ENCODE measurements at regions not wholly inside any gene's neighbourhood (a gene's known extent, or its start where the extent isn't known, plus 50 kb on each side); places are given as distances from the start of the nearest gene placed in this dataset.

DNA sequence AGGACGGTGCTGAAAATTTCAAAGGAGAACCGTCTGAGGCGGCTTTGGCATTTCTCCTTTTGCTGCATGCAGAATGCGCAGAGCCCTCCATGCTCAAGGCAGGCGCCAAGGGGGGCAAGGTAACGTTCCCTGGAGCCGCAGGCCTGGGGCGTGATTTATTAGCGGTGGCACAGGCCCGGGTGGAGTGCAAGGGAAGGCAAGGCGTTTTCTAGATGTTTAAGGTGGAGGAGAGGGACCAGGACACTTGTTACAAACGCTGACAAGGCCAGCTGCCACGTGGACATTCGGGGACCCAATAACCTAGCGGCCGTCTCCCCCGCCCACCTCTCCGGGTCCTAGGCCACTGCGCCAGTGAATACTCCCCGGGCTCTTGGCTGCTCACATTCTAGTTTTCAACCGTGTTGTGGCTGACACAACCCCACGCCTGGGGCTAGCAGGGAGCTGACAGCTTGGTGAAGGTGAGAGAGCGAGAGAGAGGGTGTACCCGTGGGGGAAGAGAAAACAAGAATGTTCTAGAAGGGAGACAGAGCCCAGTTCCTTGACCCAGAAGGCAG lies 250.1 kb downstream of the C16orf95 start:
- Histone ChIP-seq H3K27ac (ENCODE audit: low read depth in 2 of 2, low read length in 2 of 2) (peak overlapping the region; percentile 8 to 57), H3K36me3 (ENCODE audit: control insufficient read depth in 2 of 3, insufficient read depth in 3 of 3, low read length in 3 of 3) (no peaks in the 10 kb centered on the region), H3K4me1 (ENCODE audit: control insufficient read depth in 2 of 3, insufficient read depth in 2 of 3, low read depth in 1 of 3, low read length in 3 of 3) (peaks cover 0 to 2% (median 0%) of the 10 kb centered on the region in 3 donors), H3K9ac (ENCODE audit: low read length in 3 of 3) (no peak overlapping the region), H3K27me3 (ENCODE audit: control insufficient read depth, insufficient read depth, low read length) (no peaks in the 10 kb centered on the region), H3K4me3 (ENCODE audit: low read length in 3 of 3) (no peak overlapping the region), H3K9me3 (ENCODE audit: control insufficient read depth in 2 of 3, insufficient read depth in 1 of 3, low read length in 3 of 3) (no peaks in the 10 kb centered on the region)
- no peak for FAIRE-seq
- TF ChIP-seq, protein P1, sequence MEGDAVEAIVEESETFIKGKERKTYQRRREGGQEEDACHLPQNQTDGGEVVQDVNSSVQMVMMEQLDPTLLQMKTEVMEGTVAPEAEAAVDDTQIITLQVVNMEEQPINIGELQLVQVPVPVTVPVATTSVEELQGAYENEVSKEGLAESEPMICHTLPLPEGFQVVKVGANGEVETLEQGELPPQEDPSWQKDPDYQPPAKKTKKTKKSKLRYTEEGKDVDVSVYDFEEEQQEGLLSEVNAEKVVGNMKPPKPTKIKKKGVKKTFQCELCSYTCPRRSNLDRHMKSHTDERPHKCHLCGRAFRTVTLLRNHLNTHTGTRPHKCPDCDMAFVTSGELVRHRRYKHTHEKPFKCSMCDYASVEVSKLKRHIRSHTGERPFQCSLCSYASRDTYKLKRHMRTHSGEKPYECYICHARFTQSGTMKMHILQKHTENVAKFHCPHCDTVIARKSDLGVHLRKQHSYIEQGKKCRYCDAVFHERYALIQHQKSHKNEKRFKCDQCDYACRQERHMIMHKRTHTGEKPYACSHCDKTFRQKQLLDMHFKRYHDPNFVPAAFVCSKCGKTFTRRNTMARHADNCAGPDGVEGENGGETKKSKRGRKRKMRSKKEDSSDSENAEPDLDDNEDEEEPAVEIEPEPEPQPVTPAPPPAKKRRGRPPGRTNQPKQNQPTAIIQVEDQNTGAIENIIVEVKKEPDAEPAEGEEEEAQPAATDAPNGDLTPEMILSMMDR (IDR thresholded peaks at IDR 0.05; ENCODE audit: borderline replicate concordance, extremely low read depth, insufficient read depth), result no peak
- DNase-seq, result no peak
- intact Hi-C loops (cut with DNase I), result no loop called here

DNA sequence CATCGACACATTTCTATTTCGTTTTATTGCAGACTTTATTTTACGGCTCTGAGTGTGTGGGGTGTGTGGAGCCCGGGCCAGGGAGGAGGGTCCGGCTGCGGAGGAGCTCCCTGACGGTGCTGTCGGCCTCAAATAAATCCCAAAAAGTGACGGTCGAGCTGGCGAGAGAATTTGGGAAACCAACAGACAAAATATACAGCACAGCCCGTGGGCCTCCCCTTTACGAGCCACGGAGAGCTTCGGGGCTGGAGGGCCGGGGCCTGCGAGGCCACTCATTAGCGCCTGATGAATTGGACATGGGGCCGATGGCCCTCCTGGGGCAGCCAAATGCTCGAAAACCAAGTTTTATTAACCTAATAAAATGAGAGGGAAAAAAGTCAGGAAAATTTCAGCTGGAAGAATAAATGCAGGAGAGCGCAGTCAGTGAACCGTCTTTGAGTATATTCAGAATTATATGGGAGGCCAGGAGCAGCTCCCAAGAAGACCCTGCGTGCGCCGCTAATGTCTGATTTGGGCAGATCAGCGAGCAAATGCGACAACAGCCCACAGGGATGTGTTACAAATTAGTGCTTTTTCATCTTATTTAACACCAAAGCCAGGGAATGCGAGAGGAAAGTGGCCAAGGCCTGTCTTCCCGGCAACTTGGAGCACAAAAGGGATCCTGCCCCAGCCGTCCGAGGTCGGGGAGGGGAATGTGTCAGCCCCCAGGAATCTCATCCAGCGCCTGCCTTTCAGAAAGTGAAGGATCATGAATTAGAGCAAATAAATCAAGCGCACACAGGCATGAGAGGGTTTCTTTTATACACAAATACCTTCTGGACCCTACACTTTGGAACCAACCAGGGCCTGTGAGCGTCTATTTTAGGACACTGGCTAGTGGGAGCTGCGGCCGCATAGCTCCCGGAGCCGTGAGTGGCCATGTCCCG lies 249.1 kb downstream of the C16orf95 start:
- Histone ChIP-seq H3K27me3 (ENCODE audit: control insufficient read depth, insufficient read depth, low read length) (no peaks in the 10 kb centered on the region), H3K27ac (ENCODE audit: low read depth in 2 of 2, low read length in 2 of 2) (peak overlapping the region; percentile 40 to 67), H3K4me3 (ENCODE audit: low read length in 3 of 3) (peak overlapping the region in 1 of 3 donors; percentile 11), H3K9me3 (ENCODE audit: control insufficient read depth in 2 of 3, insufficient read depth in 1 of 3, low read length in 3 of 3) (no peaks in the 10 kb centered on the region), H3K9ac (ENCODE audit: low read length in 3 of 3) (peak overlapping the region in 1 of 3 donors; percentile 26), H3K36me3 (ENCODE audit: control insufficient read depth in 2 of 3, insufficient read depth in 3 of 3, low read length in 3 of 3) (no peaks in the 10 kb centered on the region), H3K4me1 (ENCODE audit: control insufficient read depth in 2 of 3, insufficient read depth in 2 of 3, low read depth in 1 of 3, low read length in 3 of 3) (peaks cover 0 to 2% (median 0%) of the 10 kb centered on the region in 3 donors)
- intact Hi-C loops (cut with DNase I), result no loop called here
- no peak for FAIRE-seq
- peak in 4 of 5 donors; percentile 70 to 94 (median 77) for DNase-seq
- TF ChIP-seq, protein P1 (IDR thresholded peaks at IDR 0.05; ENCODE audit: borderline replicate concordance, extremely low read depth, insufficient read depth), result no peak

DNA sequence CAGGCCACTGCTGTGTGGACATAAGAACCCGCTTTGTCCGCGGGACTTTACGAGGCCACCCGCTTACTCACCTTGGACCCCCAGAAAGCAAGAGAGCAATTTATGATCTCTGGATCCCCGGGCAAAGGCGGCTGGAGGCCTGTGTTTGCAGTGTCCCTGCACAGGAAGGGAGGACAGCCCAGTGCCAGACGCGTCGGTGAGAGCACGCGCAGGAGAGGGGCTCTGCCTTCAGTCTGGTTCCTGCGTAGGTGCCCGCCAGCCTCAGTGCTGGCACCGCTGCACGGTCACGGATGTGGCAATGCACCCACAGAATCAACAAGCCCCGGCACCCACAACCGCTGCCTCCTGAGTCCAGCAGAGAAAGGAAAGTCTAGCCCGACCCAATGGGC lies 248.4 kb downstream of the C16orf95 start:
- TF ChIP-seq, protein P1 (IDR thresholded peaks at IDR 0.05; ENCODE audit: borderline replicate concordance, extremely low read depth, insufficient read depth), result no peak
- Histone ChIP-seq H3K27me3 (ENCODE audit: control insufficient read depth, insufficient read depth, low read length) (no peaks in the 10 kb centered on the region), H3K27ac (ENCODE audit: low read depth in 2 of 2, low read length in 2 of 2) (peak overlapping the region; percentile 40 to 67), H3K9me3 (ENCODE audit: control insufficient read depth in 2 of 3, insufficient read depth in 1 of 3, low read length in 3 of 3) (no peaks in the 10 kb centered on the region), H3K36me3 (ENCODE audit: control insufficient read depth in 2 of 3, insufficient read depth in 3 of 3, low read length in 3 of 3) (no peaks in the 10 kb centered on the region), H3K4me1 (ENCODE audit: control insufficient read depth in 2 of 3, insufficient read depth in 2 of 3, low read depth in 1 of 3, low read length in 3 of 3) (peaks cover 0 to 2% (median 0%) of the 10 kb centered on the region in 3 donors), H3K9ac (ENCODE audit: low read length in 3 of 3) (no peak overlapping the region), H3K4me3 (ENCODE audit: low read length in 3 of 3) (no peak overlapping the region)
- FAIRE-seq, result no peak
- DNase-seq, result no peak
- intact Hi-C loops (cut with DNase I), result no loop called here

Data from kidney (tissue), 13 donors.